Vagina (tissue), 2 donors: ENCODE measurements at regions not wholly inside any gene's neighbourhood (a gene's known extent, or its start where the extent isn't known, plus 50 kb on each side); places are given as distances from the start of the nearest gene placed in this dataset.

Experiments
- POLR2AphosphoS5 ChIP-seq, 2 donors: sonication (generic); formaldehyde crosslinking; IDR thresholded peaks; one replicate each; pipeline ENCODE4 v1.9.0; 2017; ENCODE audit warnings: antibody characterized with exemption in 2 of 2, mild to moderate bottlenecking in 2 of 2, low read depth in 1 of 2; ENCODE audit not compliant: insufficient read depth in 1 of 2
- TF ChIP-seq, protein P1 (sequence below), 3 experiments: fragments of 450-650 bp in 2 of 3; fragments of 200-600 bp in 1 of 3; sonication (generic) in 1 of 3; IDR thresholded peaks; one replicate each; pipeline ENCODE4 v1.5.1; 2017 to 2019; ENCODE audit warnings: antibody characterized with exemption in 3 of 3, mild to moderate bottlenecking in 2 of 3, moderate library complexity in 2 of 3

DNA sequence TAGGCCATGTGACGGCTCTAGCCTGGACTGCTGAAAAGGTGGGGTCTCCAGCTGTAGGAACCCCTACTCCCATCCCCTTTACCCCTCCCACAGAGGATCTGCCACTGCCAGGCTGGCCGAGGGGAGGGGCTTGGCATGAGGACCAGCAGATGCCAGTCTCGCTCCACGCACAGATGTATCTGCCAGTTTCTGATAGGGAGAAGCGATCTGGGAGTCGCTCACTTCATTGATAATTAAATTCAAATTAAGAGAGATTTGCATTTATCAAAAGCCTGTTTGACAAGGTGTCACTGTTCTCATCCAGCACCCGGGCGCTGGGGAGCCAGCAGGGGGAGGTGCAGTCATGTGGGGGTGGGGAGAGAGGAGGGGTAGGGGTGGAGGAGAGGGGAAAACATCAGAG, 217.6 kb upstream of the MYL2 start:
- TF ChIP-seq, protein P1, sequence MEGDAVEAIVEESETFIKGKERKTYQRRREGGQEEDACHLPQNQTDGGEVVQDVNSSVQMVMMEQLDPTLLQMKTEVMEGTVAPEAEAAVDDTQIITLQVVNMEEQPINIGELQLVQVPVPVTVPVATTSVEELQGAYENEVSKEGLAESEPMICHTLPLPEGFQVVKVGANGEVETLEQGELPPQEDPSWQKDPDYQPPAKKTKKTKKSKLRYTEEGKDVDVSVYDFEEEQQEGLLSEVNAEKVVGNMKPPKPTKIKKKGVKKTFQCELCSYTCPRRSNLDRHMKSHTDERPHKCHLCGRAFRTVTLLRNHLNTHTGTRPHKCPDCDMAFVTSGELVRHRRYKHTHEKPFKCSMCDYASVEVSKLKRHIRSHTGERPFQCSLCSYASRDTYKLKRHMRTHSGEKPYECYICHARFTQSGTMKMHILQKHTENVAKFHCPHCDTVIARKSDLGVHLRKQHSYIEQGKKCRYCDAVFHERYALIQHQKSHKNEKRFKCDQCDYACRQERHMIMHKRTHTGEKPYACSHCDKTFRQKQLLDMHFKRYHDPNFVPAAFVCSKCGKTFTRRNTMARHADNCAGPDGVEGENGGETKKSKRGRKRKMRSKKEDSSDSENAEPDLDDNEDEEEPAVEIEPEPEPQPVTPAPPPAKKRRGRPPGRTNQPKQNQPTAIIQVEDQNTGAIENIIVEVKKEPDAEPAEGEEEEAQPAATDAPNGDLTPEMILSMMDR (IDR thresholded peaks at IDR 0.05), result no peak
- no peak for TF ChIP-seq POLR2AphosphoS5 (IDR thresholded peaks at IDR 0.05; ENCODE audit: insufficient read depth in 1 of 2, low read depth in 1 of 2)
